Lower leg skin (tissue), 3 donors: ENCODE measurements at regions not wholly inside any gene's neighbourhood (a gene's known extent, or its start where the extent isn't known, plus 50 kb on each side); places are given as distances from the start of the nearest gene placed in this dataset.

Experiments
- CTCF ChIP-seq, 3 donors: fragments of 450-650 bp; IDR thresholded peaks; one replicate each; pipeline ENCODE4 v1.5.1; 2016; ENCODE audit warnings: antibody characterized with exemption in 3 of 3, mild to moderate bottlenecking in 3 of 3, moderate library complexity in 2 of 3
- POLR2A ChIP-seq, 2 donors: fragments of 450-650 bp; IDR thresholded peaks; one replicate each; pipeline ENCODE4 v1.6.1; 2016 to 2017; ENCODE audit warnings: antibody characterized with exemption in 2 of 2, mild to moderate bottlenecking in 1 of 2, moderate library complexity in 1 of 2

- TF ChIP-seq CTCF (IDR thresholded peaks at IDR 0.05): no peak
- no peak for TF ChIP-seq POLR2A (IDR thresholded peaks at IDR 0.05)
These were observed 1581.7 kb downstream of the EFNA5 start for GRCh38 chr5:106089073-106089472.
